Ovary (tissue), 7 donors: ENCODE measurements at regions not wholly inside any gene's neighbourhood (a gene's known extent, or its start where the extent isn't known, plus 50 kb on each side); places are given as distances from the start of the nearest gene placed in this dataset.
A peak's percentile ranks its signal among the peaks of the same experiment; 100 is the strongest.

Source experiments
- DNase-seq, 5 donors: peaks; one replicate each; pipeline ENCODE4 v3.0.0-alpha.2; 2019 to 2020
- H3K27ac ChIP-seq, 2 donors: fragments of 200-600 bp; one replicate each; pipeline versions ENCODE4 v1.5.1 to v1.8.0; 2019 to 2022
- H3K27me3 ChIP-seq: fragments of 200-600 bp; one replicate; pipeline ENCODE4 v1.8.0; 2022
- H3K36me3 ChIP-seq: fragments of 200-600 bp; sonication (generic); one replicate; pipeline ENCODE4 v1.5.1; 2019
- H3K4me1 ChIP-seq: one replicate; pipeline ENCODE4 v1.8.1; 2013; ENCODE audit warnings: mild to moderate bottlenecking, moderate library complexity; ENCODE audit not compliant: insufficient read depth
- H3K4me3 ChIP-seq: fragments of 200-600 bp; sonication (generic); one replicate; pipeline ENCODE4 v1.5.1; 2017
- H3K9me3 ChIP-seq, 2 donors: fragments of 200-600 bp in 1 of 2; sonication (generic) in 1 of 2; one replicate each; pipeline versions ENCODE4 v1.5.1 to v1.8.1; 2013 to 2019; ENCODE audit warnings: mild to moderate bottlenecking in 1 of 2, moderate library complexity in 1 of 2
- EP300 ChIP-seq: sonication (generic); formaldehyde crosslinking; IDR thresholded peaks from one replicate; pipeline ENCODE4 v1.6.1; 2017; ENCODE audit warnings: antibody characterized with exemption
- POLR2A ChIP-seq: fragments of 450-650 bp; IDR thresholded peaks from one replicate; pipeline ENCODE4 v1.6.1; 2017; ENCODE audit warnings: antibody characterized with exemption, mild to moderate bottlenecking, moderate library complexity
- WGBS, 3 donors: extraction: QIAGEN DNeasy Blood & Tissue Kit in 1 of 3; methylation state at CpG; one replicate each; pipeline versions ENCODE4 v1.1.5 to v1.1.7; 2013 to 2017; 5-methylcytosine and 5-hydroxymethylcytosine counted together
- intact Hi-C, 4 donors: fragments of 100-400 bp; cut with DNase I; formaldehyde crosslinking; loops; one replicate each; pipeline versions ENCODE4 v1.11.0 to v1.15.1; 2022 to 2023
- TF ChIP-seq, protein P1 (sequence below), 3 donors: fragments of 450-650 bp in 2 of 3; fragments of 200-600 bp in 1 of 3; IDR thresholded peaks; one replicate each; pipeline versions ENCODE4 v1.5.1 to v1.8.0; 2016 to 2022; ENCODE audit warnings: antibody characterized with exemption in 3 of 3, mild to moderate bottlenecking in 1 of 3
- donor health status: DM: no; HTN: no; CAD: no; lungs with moderate emphysema.
- donor health status: DM: no; HTN: no; CAD: no.
- donor health status: Bipolar disorder and iron deficiency.
- donor health status: DM: no; HTN: no; CAD: no.
- donor health status: DM: yes; HTN: yes; CAD: no.

DNA sequence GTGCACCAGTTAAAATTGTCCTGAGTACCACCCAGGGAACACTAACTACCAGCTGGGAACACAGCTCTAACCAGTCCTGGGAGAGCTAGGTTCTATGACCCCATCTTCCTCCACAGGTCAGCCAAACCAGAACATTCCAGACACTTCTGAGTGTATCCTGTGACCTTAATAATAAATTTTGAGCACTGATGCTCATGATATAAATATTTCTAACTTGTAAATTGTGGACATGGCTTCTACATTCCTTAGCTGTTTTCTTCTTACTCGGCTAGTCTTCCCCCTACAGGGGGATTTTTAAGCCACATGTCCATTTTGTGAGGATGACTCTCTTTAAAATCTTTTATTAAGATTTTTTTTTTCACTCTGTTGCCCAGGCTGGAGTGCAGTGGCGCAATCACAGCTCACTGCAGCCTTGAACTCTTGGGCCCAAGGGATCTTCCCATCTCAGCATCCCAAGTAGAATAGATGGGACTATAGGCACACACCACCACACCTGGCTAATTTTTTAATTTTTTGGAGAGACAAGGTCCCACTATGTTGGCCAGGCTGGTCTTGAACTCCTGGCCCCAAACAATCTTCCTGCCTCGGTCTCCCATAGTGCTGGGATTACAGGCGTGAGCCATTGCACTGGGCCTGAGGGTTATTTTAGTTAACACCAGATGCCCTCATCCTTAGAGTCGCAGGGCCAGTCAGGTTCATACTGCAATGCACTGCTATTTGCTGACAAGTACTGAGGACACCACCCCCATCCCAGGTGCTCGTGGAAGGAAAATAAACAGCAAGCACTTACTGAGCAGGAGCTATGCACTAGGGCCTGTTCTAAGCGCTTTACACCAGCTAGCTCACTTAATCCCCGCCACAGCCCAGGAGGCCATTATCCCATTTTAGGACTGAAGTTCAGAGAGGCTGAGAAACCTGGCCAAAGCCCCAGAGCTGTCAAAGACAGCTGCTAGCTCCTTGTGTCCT lies 142.6 kb upstream of the NCOR2 start:
- Histone ChIP-seq H3K9me3 (no peaks in the 10 kb centered on the region), H3K36me3 (no peaks in the 10 kb centered on the region), H3K27me3 (no peaks in the 10 kb centered on the region), H3K4me3 (no peak overlapping the region), H3K4me1 (no peaks in the 10 kb centered on the region), H3K27ac (no peak overlapping the region)
- 75 to 79% (median 76%) methylated on average over 8 of the region's 8 CpGs for whole genome bisulfite sequencing, 3 donors
- DNase-seq = peak in 1 of 5 donors; percentile 51
- TF ChIP-seq, protein P1, sequence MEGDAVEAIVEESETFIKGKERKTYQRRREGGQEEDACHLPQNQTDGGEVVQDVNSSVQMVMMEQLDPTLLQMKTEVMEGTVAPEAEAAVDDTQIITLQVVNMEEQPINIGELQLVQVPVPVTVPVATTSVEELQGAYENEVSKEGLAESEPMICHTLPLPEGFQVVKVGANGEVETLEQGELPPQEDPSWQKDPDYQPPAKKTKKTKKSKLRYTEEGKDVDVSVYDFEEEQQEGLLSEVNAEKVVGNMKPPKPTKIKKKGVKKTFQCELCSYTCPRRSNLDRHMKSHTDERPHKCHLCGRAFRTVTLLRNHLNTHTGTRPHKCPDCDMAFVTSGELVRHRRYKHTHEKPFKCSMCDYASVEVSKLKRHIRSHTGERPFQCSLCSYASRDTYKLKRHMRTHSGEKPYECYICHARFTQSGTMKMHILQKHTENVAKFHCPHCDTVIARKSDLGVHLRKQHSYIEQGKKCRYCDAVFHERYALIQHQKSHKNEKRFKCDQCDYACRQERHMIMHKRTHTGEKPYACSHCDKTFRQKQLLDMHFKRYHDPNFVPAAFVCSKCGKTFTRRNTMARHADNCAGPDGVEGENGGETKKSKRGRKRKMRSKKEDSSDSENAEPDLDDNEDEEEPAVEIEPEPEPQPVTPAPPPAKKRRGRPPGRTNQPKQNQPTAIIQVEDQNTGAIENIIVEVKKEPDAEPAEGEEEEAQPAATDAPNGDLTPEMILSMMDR (IDR thresholded peaks at IDR 0.05) = no peak
- TF ChIP-seq EP300 (no peak), POLR2A (no peak)
- intact Hi-C loops = no loop called here

DNA sequence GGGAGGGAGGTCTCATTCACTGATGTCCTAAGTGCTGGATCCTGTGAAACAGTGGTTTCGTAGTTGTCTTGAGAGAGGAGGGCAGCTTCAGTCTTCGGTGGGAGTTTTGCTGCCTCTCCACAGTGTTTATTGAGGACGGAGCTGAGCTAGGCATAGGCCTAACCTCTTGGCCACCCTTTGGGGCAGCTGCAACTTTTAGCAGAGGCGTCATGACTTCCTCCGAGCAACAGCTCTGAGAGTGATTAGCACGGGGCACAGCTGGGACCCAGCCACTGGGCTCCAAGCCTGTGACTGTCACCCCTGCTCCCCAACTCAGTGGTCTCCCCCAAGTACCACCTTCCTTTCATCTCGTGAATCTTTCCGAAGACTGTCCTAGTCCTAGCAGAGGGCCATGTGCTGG lies 139.9 kb upstream of the NCOR2 start:
- no peaks in the 10 kb centered on the region for H3K27me3 ChIP-seq
- TF ChIP-seq POLR2A = no peak
- TF ChIP-seq, protein P1 (IDR thresholded peaks at IDR 0.05) = no peak
- no peak for TF ChIP-seq EP300
- 91 to 95% (median 92%) methylated on average over 8 of the region's 8 CpGs for WGBS, 3 donors
- no peak for DNase-seq
- H3K36me3 ChIP-seq = no peaks in the 10 kb centered on the region
- H3K4me1 ChIP-seq = no peaks in the 10 kb centered on the region
- no peak overlapping the region for H3K4me3 ChIP-seq
- H3K9me3 ChIP-seq = no peaks in the 10 kb centered on the region
- intact Hi-C loops = no loop called here
- H3K27ac ChIP-seq = no peak overlapping the region

DNA sequence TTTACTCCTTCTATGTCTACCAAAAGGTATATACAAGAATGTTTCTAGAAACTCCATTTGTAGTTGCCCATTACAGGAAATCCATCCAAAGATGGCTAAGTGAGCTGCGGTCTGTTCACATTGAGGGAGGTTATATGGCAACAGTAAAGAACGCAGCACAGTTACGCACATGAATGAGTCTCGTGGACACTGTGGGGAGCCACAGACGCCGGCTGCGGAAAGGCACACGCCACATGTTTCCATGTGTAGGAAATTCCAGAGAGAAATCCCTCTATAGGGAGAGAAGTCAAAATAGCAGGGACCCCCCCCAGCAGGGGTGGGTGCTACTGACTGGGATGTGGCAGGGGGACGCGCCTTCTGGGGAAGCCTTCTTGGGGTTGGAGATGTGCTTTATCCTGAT lies 139.0 kb upstream of the NCOR2 start:
- TF ChIP-seq POLR2A = no peak
- TF ChIP-seq, protein P1 (IDR thresholded peaks at IDR 0.05) = no peak
- no peak for TF ChIP-seq EP300
- DNase-seq = no peak
- no peaks in the 10 kb centered on the region for H3K4me1 ChIP-seq
- no peaks in the 10 kb centered on the region for H3K36me3 ChIP-seq
- no peaks in the 10 kb centered on the region for H3K9me3 ChIP-seq
- WGBS, 3 donors = 97 to 99% (median 98%) methylated on average over 10 of the region's 10 CpGs
- intact Hi-C loops = no loop called here
- no peak overlapping the region for H3K27ac ChIP-seq
- H3K4me3 ChIP-seq = no peak overlapping the region
- H3K27me3 ChIP-seq = no peaks in the 10 kb centered on the region

DNA sequence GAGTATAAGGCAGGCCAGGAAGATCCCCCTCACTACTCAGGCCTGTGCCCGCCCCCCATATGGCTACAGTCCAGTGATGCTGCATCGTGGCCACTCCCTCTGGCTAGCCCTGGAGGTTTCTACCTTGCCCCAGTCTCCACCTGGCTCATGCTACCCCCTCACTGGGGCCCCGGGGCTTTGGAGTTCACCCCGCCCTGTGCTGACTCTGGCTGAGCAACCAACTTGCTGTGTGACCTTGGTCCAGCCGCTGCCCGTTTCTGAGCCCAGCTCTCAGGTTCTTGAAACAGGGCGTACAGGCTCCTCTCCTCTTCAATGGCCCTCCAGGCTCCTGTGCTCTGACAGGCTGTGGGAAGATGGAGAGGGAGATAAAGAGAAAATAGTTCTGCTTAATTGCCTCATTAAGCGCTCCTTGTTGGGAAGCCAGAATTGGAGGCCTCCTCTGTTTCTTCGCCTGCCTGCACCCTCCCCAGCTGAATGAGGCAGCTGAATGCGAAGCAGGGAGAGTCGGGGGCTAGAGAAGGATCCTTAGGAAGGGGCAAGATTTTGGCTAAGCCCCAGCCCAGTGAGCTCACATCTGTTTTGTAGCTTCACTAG lies 138.2 kb upstream of the NCOR2 start:
- intact Hi-C loops = no loop called here

More for the DNA sequence above, 138.2 kb upstream of the NCOR2 start:
- H3K36me3 ChIP-seq = no peaks in the 10 kb centered on the region
- TF ChIP-seq, protein P1 (IDR thresholded peaks at IDR 0.05) = no peak
- no peak for TF ChIP-seq EP300
- TF ChIP-seq POLR2A = no peak
- H3K4me3 ChIP-seq = no peak overlapping the region
- no peak for DNase-seq
- H3K27me3 ChIP-seq = no peaks in the 10 kb centered on the region
- 76 to 81% (median 80%) methylated on average over 11 of the region's 11 CpGs for WGBS, 3 donors
- H3K9me3 ChIP-seq = no peaks in the 10 kb centered on the region
- H3K4me1 ChIP-seq = no peaks in the 10 kb centered on the region
- H3K27ac ChIP-seq = no peak overlapping the region
